ENCODE measurements at regions not wholly inside any gene's neighbourhood (a gene's known extent, or its start where the extent isn't known, plus 50 kb on each side); places are given as distances from the start of the nearest gene placed in this dataset.
"Not testable (repeated sequence)": the region's sequence is repeated elsewhere in the genome, so short reads cannot be mapped to it uniquely, and the experiment has no call there.

- Histone ChIP-seq H3K36me3 (ENCODE audit: low read depth, missing control alignments) (no peaks in the 10 kb centered on the region), H3K4me1 (no peaks in the 10 kb centered on the region), H3K27ac (no peak overlapping the region), H3K27me3 (no peaks in the 10 kb centered on the region), H3K4me3 (no peak overlapping the region), H3K9me3 (no peaks in the 10 kb centered on the region)
- no peak for DNase-seq
- intact Hi-C loops (cut with DNase I; ENCODE audit: low total_unique reads): no loop called here
- 61 to 70% methylated on average over 1 of the region's 1 CpG for WGBS, 2 donors
- no peak for TF ChIP-seq POLR2A (IDR thresholded peaks at IDR 0.05)
- TF ChIP-seq CTCF (IDR thresholded peaks at IDR 0.05): no peak
Observed at GRCh38 chr10:108034829-108035228, 870.3 kb upstream of the SORCS1 start.

- intact Hi-C loops (cut with DNase I; ENCODE audit: low total_unique reads); H3K4me1 ChIP-seq; DNase-seq; H3K36me3 ChIP-seq (ENCODE audit: low read depth, missing control alignments); H3K27ac ChIP-seq; H3K27me3 ChIP-seq; H3K9me3 ChIP-seq; H3K4me3 ChIP-seq: not testable (repeated sequence)
- WGBS, 2 donors: 64 to 73% methylated on average over 3 of the region's 3 CpGs
Observed at GRCh38 chr10:108033518-108033917, 869.0 kb upstream of the SORCS1 start.

- intact Hi-C loops (cut with DNase I; ENCODE audit: low total_unique reads): no loop called here
- DNase-seq: no peak
- TF ChIP-seq CTCF (IDR thresholded peaks at IDR 0.05): no peak
- no peak for TF ChIP-seq POLR2A (IDR thresholded peaks at IDR 0.05)
Observed at GRCh38 chr10:108031505-108031904, 867.0 kb upstream of the SORCS1 start.

GRCh38 chr10:108014902-108015177 lies 850.3 kb upstream of the SORCS1 start:
- H3K36me3 ChIP-seq (ENCODE audit: low read depth, missing control alignments): no peaks in the 10 kb centered on the region
- TF ChIP-seq POLR2A (IDR thresholded peaks at IDR 0.05) (no peak), CTCF (IDR thresholded peaks at IDR 0.05) (no peak)
- no peak overlapping the region for H3K4me3 ChIP-seq
- no peak overlapping the region for H3K27ac ChIP-seq
- no peaks in the 10 kb centered on the region for H3K27me3 ChIP-seq
- intact Hi-C loops (cut with DNase I; ENCODE audit: low total_unique reads): no loop called here
- DNase-seq: no peak
- no peaks in the 10 kb centered on the region for H3K9me3 ChIP-seq
- WGBS, 2 donors: 92 to 93% methylated on average over 1 of the region's 1 CpG
- no peaks in the 10 kb centered on the region for H3K4me1 ChIP-seq

More at GRCh38 chr10:108031505-108031904, 867.0 kb upstream of the SORCS1 start:
- 79 to 83% methylated on average over 1 of the region's 1 CpG for WGBS, 2 donors
- Histone ChIP-seq H3K27ac (no peak overlapping the region), H3K9me3 (no peaks in the 10 kb centered on the region), H3K27me3 (no peaks in the 10 kb centered on the region), H3K4me3 (no peak overlapping the region), H3K4me1 (no peaks in the 10 kb centered on the region), H3K36me3 (ENCODE audit: low read depth, missing control alignments) (no peaks in the 10 kb centered on the region)

GRCh38 chr10:108014145-108014901 lies 849.8 kb upstream of the SORCS1 start:
- no peaks in the 10 kb centered on the region for H3K27me3 ChIP-seq
- DNase-seq: no peak
- TF ChIP-seq CTCF (IDR thresholded peaks at IDR 0.05): no peak
- no peak for TF ChIP-seq POLR2A (IDR thresholded peaks at IDR 0.05)
- 76 to 85% methylated on average over 4 of the region's 4 CpGs for WGBS, 2 donors
- H3K9me3 ChIP-seq: no peaks in the 10 kb centered on the region
- H3K4me1 ChIP-seq: no peaks in the 10 kb centered on the region
- no peak overlapping the region for H3K4me3 ChIP-seq
- H3K36me3 ChIP-seq (ENCODE audit: low read depth, missing control alignments): no peaks in the 10 kb centered on the region
- no peak overlapping the region for H3K27ac ChIP-seq
- intact Hi-C loops (cut with DNase I; ENCODE audit: low total_unique reads): no loop called here

Data from testis (tissue), 2 donors.